SK-N-SH (cell line): ENCODE measurements at regions not wholly inside any gene's neighbourhood (a gene's known extent, or its start where the extent isn't known, plus 50 kb on each side); places are given as distances from the start of the nearest gene placed in this dataset.

Experiments
- CTCF ChIA-PET: fragments of 300-600, 350-600 bp; formaldehyde crosslinking; extraction: SDS; loops from one replicate; lab custom pipeline; 2021; lab: Yijun Ruan, JAX
- POLR2A ChIA-PET: fragments of 350-600 bp; sonication (Branson Sonifier 250); formaldehyde crosslinking; extraction: SDS; loops from one replicate; lab custom pipeline; 2020; ENCODE audit warnings: antibody characterized with exemption, inconsistent platforms; lab: Yijun Ruan, JAX
- DNase-seq: peaks from one replicate; pipeline ENCODE4 v3.0.0; 2012
- H2AFZ ChIP-seq: fragments of 200-600 bp; sonication (generic); 2 replicates; pipeline ENCODE4 v1.8.1; 2016; ENCODE audit warnings: antibody characterized with exemption, mild to moderate bottlenecking, low read depth
- H3F3A ChIP-seq: fragments of 200-600 bp; sonication (generic); replicated peaks from 2 replicates; pipeline ENCODE3; 2016; ENCODE audit warnings: antibody characterized with exemption, mild to moderate bottlenecking; ENCODE audit not compliant: insufficient read depth
- H3K27ac ChIP-seq, 2 experiments: fragments of 200-500 bp in 1 of 2; fragments of 200-600 bp in 1 of 2; sonication (Bioruptor generic) in 1 of 2; sonication (generic), shearing (Covaris generic) in 1 of 2; 2 replicates each; pipeline versions ENCODE4 v1.5.1 to v1.6.1; 2014 to 2016; ENCODE audit warnings: low read depth in 2 of 2, inconsistent platforms in 1 of 2, low read length in 1 of 2, mild to moderate bottlenecking in 1 of 2, mixed read lengths in 1 of 2
- H3K27me3 ChIP-seq: fragments of 200-600 bp; sonication (generic), shearing (Covaris generic); 2 replicates; pipeline ENCODE4 v1.6.1; 2016; ENCODE audit warnings: mixed run types; ENCODE audit not compliant: insufficient read depth
- H3K36me3 ChIP-seq, 2 experiments: fragments of 200-500 bp in 1 of 2; fragments of 200-600 bp in 1 of 2; sonication (Bioruptor generic) in 1 of 2; sonication (generic) in 1 of 2; replicated peaks in 1 of 2; 2 replicates each; pipeline versions ENCODE3 to v1.5.1; 2014 to 2016; ENCODE audit warnings: low read length in 1 of 2, mild to moderate bottlenecking in 1 of 2; ENCODE audit not compliant: insufficient read depth in 2 of 2, control insufficient read depth in 1 of 2
- H3K4me1 ChIP-seq, 2 experiments: fragments of 200-500 bp in 1 of 2; fragments of 200-600 bp in 1 of 2; sonication (Bioruptor generic) in 1 of 2; sonication (generic), shearing (Covaris generic) in 1 of 2; 2 replicates each; pipeline versions ENCODE4 v1.5.1 to v1.6.1; 2014 to 2016; ENCODE audit warnings: low read depth in 1 of 2, low read length in 1 of 2, mixed run types in 1 of 2; ENCODE audit not compliant: insufficient read depth in 2 of 2, control insufficient read depth in 1 of 2
- H3K4me2 ChIP-seq: fragments of 200-600 bp; sonication (generic), shearing (Covaris generic); 2 replicates; pipeline ENCODE4 v1.6.1; 2017; ENCODE audit warnings: mixed run types
- H3K4me3 ChIP-seq, 2 experiments: fragments of 200-500 bp in 1 of 2; fragments of 200-600 bp in 1 of 2; sonication (Bioruptor generic) in 1 of 2; sonication (generic), shearing (Covaris generic) in 1 of 2; 2 replicates each; pipeline versions ENCODE4 v1.5.1 to v1.8.1; 2014 to 2016; ENCODE audit warnings: low read depth in 2 of 2, inconsistent platforms in 1 of 2, low read length in 1 of 2, mild to moderate bottlenecking in 1 of 2, mixed read lengths in 1 of 2, moderate library complexity in 1 of 2
- H3K79me2 ChIP-seq: fragments of 200-600 bp; sonication (generic); 2 replicates; pipeline ENCODE4 v1.8.1; 2017; ENCODE audit warnings: mild to moderate bottlenecking; ENCODE audit not compliant: insufficient read depth
- H3K9ac ChIP-seq: fragments of 200-600 bp; sonication (generic); 2 replicates; pipeline ENCODE4 v1.6.1; 2017; ENCODE audit warnings: mixed run types
- H3K9me2 ChIP-seq: fragments of 200-600 bp; sonication (generic); 2 replicates; pipeline ENCODE4 v1.6.1; 2017; ENCODE audit warnings: mixed run types
- H3K9me3 ChIP-seq: fragments of 200-600 bp; sonication (generic); 2 replicates; pipeline ENCODE4 v1.6.1; 2017; ENCODE audit warnings: mixed run types, mild to moderate bottlenecking, moderate library complexity
- H4K20me1 ChIP-seq: fragments of 200-600 bp; sonication (generic); 2 replicates; pipeline ENCODE4 v1.6.1; 2017; ENCODE audit warnings: mild to moderate bottlenecking, mixed run types; ENCODE audit not compliant: insufficient read depth
- CHD2 ChIP-seq: fragments of 150-350 bp; IDR thresholded peaks from 2 replicates; pipeline ENCODE4 v1.6.1; 2018; ENCODE audit warnings: low read length; ENCODE audit not compliant: partially characterized antibody
- EP300 ChIP-seq, 2 experiments: IDR thresholded peaks; 2 replicates each; pipeline versions ENCODE4 v1.4.0 to v1.6.1; 2012; ENCODE audit warnings: borderline replicate concordance in 1 of 2, low read depth in 1 of 2, low read length in 1 of 2
- FOSL2 ChIP-seq: IDR thresholded peaks from 2 replicates; pipeline ENCODE4 v1.4.0; 2012; ENCODE audit warnings: low read depth, mild to moderate bottlenecking, moderate library complexity, borderline replicate concordance
- FOXM1 ChIP-seq: IDR thresholded peaks from 2 replicates; pipeline ENCODE4 v1.4.0; 2012; ENCODE audit warnings: low read depth, mild to moderate bottlenecking
- GABPA ChIP-seq: IDR thresholded peaks from 2 replicates; pipeline ENCODE4 v1.4.0; 2012; ENCODE audit warnings: low read depth, mild to moderate bottlenecking
- MXI1 ChIP-seq: IDR thresholded peaks from 2 replicates; pipeline ENCODE4 v1.6.1; 2012; ENCODE audit warnings: mild to moderate bottlenecking, low read depth, low read length, improper control_type of control experiment
- SMC3 ChIP-seq: IDR thresholded peaks from 2 replicates; pipeline ENCODE4 v1.6.1; 2012; ENCODE audit warnings: low read depth, low read length, improper control_type of control experiment
- TCF12 ChIP-seq: IDR thresholded peaks from 2 replicates; pipeline ENCODE4 v1.4.0; 2012
- TEAD4 ChIP-seq: IDR thresholded peaks from 2 replicates; pipeline ENCODE4 v1.4.0; 2012; ENCODE audit warnings: mild to moderate bottlenecking, borderline replicate concordance; ENCODE audit not compliant: insufficient read depth
- USF2 ChIP-seq: fragments of 150-350 bp; IDR thresholded peaks from 2 replicates; pipeline ENCODE4 v1.6.1; 2017; ENCODE audit warnings: antibody characterized with exemption, low read length, low read depth, borderline replicate concordance
- ZBTB33 ChIP-seq: IDR thresholded peaks from 2 replicates; pipeline ENCODE4 v1.4.0; 2012; ENCODE audit warnings: low read depth, borderline replicate concordance
- WGBS: methylation state at CpG from one replicate; pipeline ENCODE4 v1.1.6; 2017; ENCODE audit warnings: low lambda C conversion rate; 5-methylcytosine and 5-hydroxymethylcytosine counted together
- TF ChIP-seq, protein P1 (sequence below): IDR thresholded peaks from 2 replicates; pipeline ENCODE4 v1.6.1; 2012; ENCODE audit warnings: mild to moderate bottlenecking, low read depth, low read length, moderate library complexity
- TF ChIP-seq, protein P2 (sequence below): IDR thresholded peaks from 2 replicates; pipeline ENCODE4; 2012

DNA sequence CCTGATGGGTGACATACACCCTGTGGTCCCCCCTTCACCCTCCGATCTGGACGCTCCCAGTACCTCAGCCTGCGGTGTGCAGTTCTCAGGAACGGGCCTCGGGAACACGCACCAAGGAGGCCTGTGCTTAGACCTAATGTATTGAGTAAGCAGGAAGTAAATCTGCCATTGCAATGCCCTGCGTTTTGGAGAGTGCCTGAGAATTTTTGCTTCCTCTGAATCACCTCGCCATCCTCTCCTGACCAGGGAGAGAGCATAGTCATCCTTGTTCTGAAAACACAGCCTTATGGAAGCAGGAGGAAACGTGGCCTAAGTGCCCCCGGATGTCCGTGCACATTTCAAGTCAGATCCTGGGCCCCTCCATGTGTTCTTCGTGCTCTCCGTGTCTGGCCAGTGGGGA, 272.2 kb downstream of the NDUFA10 start:
- Histone ChIP-seq H3K9me3 (no peaks in the 10 kb centered on the region), H3K9me2 (no peaks in the 10 kb centered on the region), H3K4me1 (no peaks in the 10 kb centered on the region; a peak in 1 of 4 replicates), H3K4me2 (no peak overlapping the region), H3K27me3 (no peaks in the 10 kb centered on the region), H3K27ac (no peak overlapping the region), H3F3A (no peaks in the 10 kb centered on the region), H3K4me3 (no peak overlapping the region), H2AFZ (no peak overlapping the region), H3K9ac (no peak overlapping the region), H3K79me2 (no peaks in the 10 kb centered on the region), H4K20me1 (no peaks in the 10 kb centered on the region), H3K36me3 (no peaks in the 10 kb centered on the region)
- ChIA-PET CTCF (interaction anchor here (0.7 kb wide), 1 partner anchor 10 kb away, joined by 3 read pairs; no protein-coding TSS in a partner anchor), POLR2A (no interaction called here)
- TF ChIP-seq FOXM1 (no peak), MXI1 (no peak), FOSL2 (no peak), GABPA (no peak), USF2 (no peak), TEAD4 (no peak), EP300 (IDR thresholded peaks at IDR 0.05; ENCODE audit: borderline replicate concordance in 1 of 2, low read depth in 1 of 2, low read length in 1 of 2) (no peak), SMC3 (no peak), TCF12 (no peak), CHD2 (no peak), ZBTB33 (no peak)
- TF ChIP-seq, protein P1, sequence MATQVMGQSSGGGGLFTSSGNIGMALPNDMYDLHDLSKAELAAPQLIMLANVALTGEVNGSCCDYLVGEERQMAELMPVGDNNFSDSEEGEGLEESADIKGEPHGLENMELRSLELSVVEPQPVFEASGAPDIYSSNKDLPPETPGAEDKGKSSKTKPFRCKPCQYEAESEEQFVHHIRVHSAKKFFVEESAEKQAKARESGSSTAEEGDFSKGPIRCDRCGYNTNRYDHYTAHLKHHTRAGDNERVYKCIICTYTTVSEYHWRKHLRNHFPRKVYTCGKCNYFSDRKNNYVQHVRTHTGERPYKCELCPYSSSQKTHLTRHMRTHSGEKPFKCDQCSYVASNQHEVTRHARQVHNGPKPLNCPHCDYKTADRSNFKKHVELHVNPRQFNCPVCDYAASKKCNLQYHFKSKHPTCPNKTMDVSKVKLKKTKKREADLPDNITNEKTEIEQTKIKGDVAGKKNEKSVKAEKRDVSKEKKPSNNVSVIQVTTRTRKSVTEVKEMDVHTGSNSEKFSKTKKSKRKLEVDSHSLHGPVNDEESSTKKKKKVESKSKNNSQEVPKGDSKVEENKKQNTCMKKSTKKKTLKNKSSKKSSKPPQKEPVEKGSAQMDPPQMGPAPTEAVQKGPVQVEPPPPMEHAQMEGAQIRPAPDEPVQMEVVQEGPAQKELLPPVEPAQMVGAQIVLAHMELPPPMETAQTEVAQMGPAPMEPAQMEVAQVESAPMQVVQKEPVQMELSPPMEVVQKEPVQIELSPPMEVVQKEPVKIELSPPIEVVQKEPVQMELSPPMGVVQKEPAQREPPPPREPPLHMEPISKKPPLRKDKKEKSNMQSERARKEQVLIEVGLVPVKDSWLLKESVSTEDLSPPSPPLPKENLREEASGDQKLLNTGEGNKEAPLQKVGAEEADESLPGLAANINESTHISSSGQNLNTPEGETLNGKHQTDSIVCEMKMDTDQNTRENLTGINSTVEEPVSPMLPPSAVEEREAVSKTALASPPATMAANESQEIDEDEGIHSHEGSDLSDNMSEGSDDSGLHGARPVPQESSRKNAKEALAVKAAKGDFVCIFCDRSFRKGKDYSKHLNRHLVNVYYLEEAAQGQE: no peak
- TF ChIP-seq, protein P2, sequence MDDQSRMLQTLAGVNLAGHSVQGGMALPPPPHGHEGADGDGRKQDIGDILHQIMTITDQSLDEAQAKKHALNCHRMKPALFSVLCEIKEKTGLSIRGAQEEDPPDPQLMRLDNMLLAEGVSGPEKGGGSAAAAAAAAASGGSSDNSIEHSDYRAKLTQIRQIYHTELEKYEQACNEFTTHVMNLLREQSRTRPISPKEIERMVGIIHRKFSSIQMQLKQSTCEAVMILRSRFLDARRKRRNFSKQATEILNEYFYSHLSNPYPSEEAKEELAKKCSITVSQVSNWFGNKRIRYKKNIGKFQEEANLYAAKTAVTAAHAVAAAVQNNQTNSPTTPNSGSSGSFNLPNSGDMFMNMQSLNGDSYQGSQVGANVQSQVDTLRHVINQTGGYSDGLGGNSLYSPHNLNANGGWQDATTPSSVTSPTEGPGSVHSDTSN: no peak
- WGBS: 46% methylated on average over 11 of the region's 13 CpGs
- no peak for DNase-seq
